Memory B cell (primary cell): ENCODE measurements at regions not wholly inside any gene's neighbourhood (a gene's known extent, or its start where the extent isn't known, plus 50 kb on each side); places are given as distances from the start of the nearest gene placed in this dataset.

Experiments used
- ATAC-seq: fragments of 150-1000 bp; cut with Tn5 transposase; 2 replicates; pipeline ENCODE4 v1.10.0; 2021; ENCODE audit warnings: low read depth, mild to moderate bottlenecking, moderate library complexity
- DNase-seq, 2 donors: peaks; one replicate each; pipeline ENCODE4 v3.0.0; 2022; ENCODE audit warnings: low spot score in 2 of 2
- H3K27ac Mint-ChIP-seq: one replicate; pipeline ENCODE4 v1.8.0; 2022; ENCODE audit warnings: mild to moderate bottlenecking, moderate library complexity, mixed read lengths
- H3K27me3 Mint-ChIP-seq: one replicate; pipeline ENCODE4 v1.8.0; 2022; ENCODE audit warnings: mixed read lengths
- H3K36me3 Mint-ChIP-seq: one replicate; pipeline ENCODE4 v1.8.0; 2022; ENCODE audit warnings: mild to moderate bottlenecking, mixed read lengths
- H3K4me1 Mint-ChIP-seq: one replicate; pipeline ENCODE4 v1.8.0; 2022; ENCODE audit warnings: mixed read lengths
- H3K4me3 Mint-ChIP-seq: one replicate; pipeline ENCODE4 v1.8.0; 2022; ENCODE audit warnings: mild to moderate bottlenecking, moderate library complexity, mixed read lengths
- H3K9me3 Mint-ChIP-seq: one replicate; pipeline ENCODE4 v1.8.0; 2022; ENCODE audit warnings: mixed read lengths

DNA sequence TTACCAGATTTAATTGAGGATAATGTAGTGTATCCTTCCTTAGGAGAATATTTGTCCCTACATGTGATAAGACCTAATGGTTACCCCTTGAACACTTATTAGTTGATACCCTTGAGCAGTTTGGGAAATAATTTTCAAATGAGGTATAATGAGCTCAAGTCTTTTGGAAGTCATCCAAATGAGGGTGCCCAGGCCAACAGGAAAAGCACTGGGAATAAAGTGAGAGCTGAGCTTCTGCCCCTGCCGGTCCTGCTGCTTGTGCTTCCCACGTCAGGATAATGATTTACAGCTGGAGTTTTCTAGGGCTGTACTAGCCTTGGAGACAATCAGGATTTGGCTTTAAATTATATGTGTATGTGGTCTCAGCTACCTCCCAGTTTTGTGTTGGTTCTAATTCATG is 178.8 kb upstream of the FRMD6 start:
- H3K4me3 Mint-ChIP-seq = no peak overlapping the region
- H3K36me3 Mint-ChIP-seq = no peaks in the 10 kb centered on the region
- ATAC-seq = no peak

DNA sequence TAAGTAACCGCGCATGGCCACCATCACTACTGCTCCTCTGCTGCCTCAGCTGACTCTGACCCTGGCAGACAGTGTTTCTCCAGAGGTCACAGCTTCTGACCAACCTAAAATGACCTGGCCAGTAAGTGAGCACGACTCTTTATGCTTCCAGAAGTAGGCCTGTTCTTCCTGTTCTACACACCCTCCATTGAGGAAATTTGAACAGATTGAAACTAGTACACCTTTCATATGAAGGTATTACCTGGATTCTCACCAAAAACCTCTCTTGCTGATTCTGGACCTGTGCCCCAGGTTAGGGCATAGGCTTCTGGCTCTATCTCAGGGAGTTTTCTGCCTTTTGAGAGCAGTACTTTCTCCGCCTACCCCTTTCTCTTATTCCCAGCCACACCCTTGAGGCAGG is 178.4 kb upstream of the FRMD6 start:
- no peak overlapping the region for H3K27ac Mint-ChIP-seq
- no peak for ATAC-seq
- no peaks in the 10 kb centered on the region for H3K9me3 Mint-ChIP-seq
- no peaks in the 10 kb centered on the region for H3K4me1 Mint-ChIP-seq
- H3K4me3 Mint-ChIP-seq = no peak overlapping the region
- no peak for DNase-seq
- H3K36me3 Mint-ChIP-seq = no peaks in the 10 kb centered on the region
- H3K27me3 Mint-ChIP-seq = peaks cover 9% of the 10 kb centered on the region

More for the DNA sequence above, 178.8 kb upstream of the FRMD6 start:
- Mint-ChIP-seq H3K27ac (no peak overlapping the region), H3K9me3 (no peaks in the 10 kb centered on the region), H3K27me3 (peaks cover 9% of the 10 kb centered on the region), H3K4me1 (no peaks in the 10 kb centered on the region)
- no peak for DNase-seq

DNA sequence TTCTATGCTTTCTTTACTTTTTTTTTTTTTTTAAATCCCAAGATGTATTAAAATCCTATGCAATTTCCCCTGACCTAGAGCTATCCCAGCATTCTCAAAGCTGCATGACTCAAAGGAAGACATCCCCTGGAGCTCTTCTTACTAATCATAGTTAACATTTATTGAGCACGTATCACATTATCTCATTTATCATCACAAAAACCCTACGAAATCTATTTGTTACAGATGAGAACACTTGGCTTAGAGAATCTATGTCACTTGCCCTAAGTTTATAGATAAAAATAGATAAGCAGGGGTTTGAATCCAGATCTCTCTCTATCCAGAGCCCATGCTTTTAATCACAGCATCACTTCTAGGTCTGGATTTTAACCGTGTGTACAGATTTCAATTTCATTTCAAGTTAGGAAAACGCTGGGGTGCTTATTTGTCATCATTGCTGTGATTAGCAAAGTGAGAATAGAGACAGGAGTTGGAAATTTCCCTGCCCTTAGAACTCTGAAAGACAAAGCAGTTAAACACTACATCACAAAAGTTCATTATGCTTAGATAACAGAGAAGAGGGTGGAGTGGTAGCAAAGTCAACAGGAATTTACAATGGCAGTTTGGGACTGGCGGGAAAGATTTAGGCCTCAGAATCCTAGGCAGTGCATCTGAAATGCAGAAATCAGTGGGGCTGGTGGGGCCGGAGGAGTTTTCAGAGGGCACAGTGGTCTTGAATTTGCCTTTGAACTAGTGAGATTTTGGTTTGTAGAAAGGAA is 177.7 kb upstream of the FRMD6 start:
- Mint-ChIP-seq H3K27me3 (peaks cover 9% of the 10 kb centered on the region), H3K9me3 (no peaks in the 10 kb centered on the region), H3K36me3 (no peaks in the 10 kb centered on the region), H3K4me3 (no peak overlapping the region), H3K27ac (no peak overlapping the region), H3K4me1 (no peaks in the 10 kb centered on the region)
- DNase-seq = no peak
- ATAC-seq = no peak

DNA sequence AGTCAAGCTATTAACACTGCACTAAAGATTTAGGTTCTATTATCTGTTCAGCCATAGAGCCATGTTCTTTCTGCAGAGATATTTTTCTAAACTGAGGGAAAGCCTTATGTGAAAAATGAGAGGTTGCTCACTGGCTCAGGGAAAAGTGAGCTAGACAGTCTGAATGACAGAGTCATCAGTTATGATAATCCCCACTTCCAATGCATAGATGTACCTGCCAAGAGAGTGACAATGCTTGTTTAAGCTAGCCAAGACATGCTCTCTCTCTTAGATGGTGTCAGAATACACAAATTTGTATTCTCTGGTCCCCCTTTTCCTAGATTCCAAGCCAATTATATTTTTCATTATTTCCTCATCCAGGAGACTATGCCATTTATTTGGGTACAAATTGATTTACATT is 176.9 kb upstream of the FRMD6 start:
- Mint-ChIP-seq H3K27ac (no peak overlapping the region), H3K9me3 (no peaks in the 10 kb centered on the region), H3K36me3 (no peaks in the 10 kb centered on the region), H3K4me3 (no peak overlapping the region), H3K4me1 (no peaks in the 10 kb centered on the region), H3K27me3 (peaks cover 9% of the 10 kb centered on the region)
- ATAC-seq (no peak), DNase-seq (no peak)

- H3K4me3 Mint-ChIP-seq = no peak overlapping the region
- no peaks in the 10 kb centered on the region for H3K4me1 Mint-ChIP-seq
- ATAC-seq = no peak
Observed at GRCh38 chr14:51478175-51478621, 173.5 kb upstream of the FRMD6 start.

DNA sequence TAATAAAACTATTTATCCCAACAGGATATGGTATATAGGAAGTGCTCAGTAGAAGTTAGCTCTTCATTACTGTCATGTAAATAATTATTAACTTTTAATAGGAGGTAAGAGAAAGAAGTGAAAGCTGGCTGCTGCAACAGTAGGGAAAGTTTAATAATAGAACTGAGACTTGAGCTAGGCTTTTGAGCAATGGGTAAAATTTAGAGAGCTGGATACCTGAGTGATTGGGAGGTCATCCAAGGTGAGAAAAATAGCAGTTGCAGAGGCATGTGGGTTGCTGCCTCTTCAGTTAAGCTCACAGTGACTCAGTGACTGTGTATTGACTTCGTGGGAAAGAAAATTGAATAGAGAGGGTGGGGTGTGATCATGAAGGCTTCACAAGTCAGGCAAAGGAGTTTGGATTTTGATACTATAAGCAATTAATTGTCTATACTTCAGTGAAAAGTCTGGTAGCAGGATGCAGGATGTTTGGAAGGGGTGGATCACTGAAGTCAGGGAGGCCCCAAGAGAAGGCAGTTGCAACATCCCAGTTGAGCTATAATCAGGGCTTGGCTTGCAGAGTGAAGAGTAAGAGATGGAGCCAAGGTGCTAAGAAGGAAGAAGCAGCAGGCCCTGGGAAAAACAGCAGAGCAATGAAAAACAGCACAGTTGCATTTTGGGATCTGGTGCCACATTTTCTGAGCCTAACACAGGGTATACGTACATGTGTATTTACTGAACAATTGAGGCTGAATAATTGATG is 172.0 kb upstream of the FRMD6 start:
- H3K4me3 Mint-ChIP-seq = no peak overlapping the region
- H3K9me3 Mint-ChIP-seq = peaks cover 2% of the 10 kb centered on the region
- H3K27me3 Mint-ChIP-seq = no peaks in the 10 kb centered on the region
- no peaks in the 10 kb centered on the region for H3K36me3 Mint-ChIP-seq
- DNase-seq (no peak), ATAC-seq (no peak)
- H3K4me1 Mint-ChIP-seq = no peaks in the 10 kb centered on the region
- no peak overlapping the region for H3K27ac Mint-ChIP-seq

More at GRCh38 chr14:51478175-51478621, 173.5 kb upstream of the FRMD6 start:
- no peaks in the 10 kb centered on the region for H3K36me3 Mint-ChIP-seq
- H3K27me3 Mint-ChIP-seq = peaks cover 8% of the 10 kb centered on the region
- H3K9me3 Mint-ChIP-seq = peaks cover 2% of the 10 kb centered on the region
- DNase-seq = no peak
- no peak overlapping the region for H3K27ac Mint-ChIP-seq

DNA sequence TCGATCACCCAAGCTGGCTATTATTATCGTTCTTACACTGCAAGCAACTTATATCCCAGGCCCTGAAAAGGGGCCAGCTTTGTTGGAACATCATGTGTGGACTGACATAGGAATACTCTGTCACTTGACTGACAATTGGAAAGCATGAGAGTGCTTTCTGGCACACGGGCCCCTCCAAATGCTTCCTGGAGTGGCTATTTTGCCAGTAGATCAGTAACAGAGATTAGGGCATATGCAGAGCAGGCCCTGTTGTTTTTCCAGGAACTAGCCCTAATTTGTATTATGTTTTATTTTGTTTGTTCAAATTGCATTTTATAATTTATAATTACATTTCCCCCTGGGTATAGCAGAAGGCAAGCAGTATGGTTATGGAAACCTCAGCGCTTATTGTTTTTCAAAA is 170.1 kb upstream of the FRMD6 start:
- H3K4me3 Mint-ChIP-seq = no peak overlapping the region
- no peak overlapping the region for H3K27ac Mint-ChIP-seq
- no peaks in the 10 kb centered on the region for H3K36me3 Mint-ChIP-seq
- no peaks in the 10 kb centered on the region for H3K27me3 Mint-ChIP-seq
- ATAC-seq (no peak), DNase-seq (no peak)
- H3K4me1 Mint-ChIP-seq = no peaks in the 10 kb centered on the region
- H3K9me3 Mint-ChIP-seq = peaks cover 2% of the 10 kb centered on the region

DNA sequence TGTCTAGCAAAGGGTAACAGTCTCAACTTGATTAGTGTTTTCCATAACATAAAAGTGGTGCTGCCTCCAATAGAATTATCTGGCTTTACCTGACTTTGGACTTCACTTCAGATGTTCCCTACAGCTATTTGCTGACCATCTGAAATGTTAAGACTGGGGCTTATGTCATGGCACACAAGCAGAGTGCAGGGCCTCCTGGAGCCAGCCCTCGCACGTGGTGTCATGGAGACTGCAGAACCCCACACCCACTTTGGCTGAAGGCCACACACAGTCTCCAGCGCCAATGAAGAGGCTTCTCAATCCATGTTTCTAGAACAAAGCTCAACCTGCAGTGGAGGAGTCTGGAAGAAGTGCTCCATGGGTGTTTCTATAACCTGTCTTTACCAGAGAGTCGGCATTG is 169.6 kb upstream of the FRMD6 start:
- Mint-ChIP-seq H3K4me1 (no peaks in the 10 kb centered on the region), H3K27ac (no peak overlapping the region), H3K4me3 (no peak overlapping the region), H3K9me3 (peaks cover 2% of the 10 kb centered on the region), H3K27me3 (no peaks in the 10 kb centered on the region), H3K36me3 (no peaks in the 10 kb centered on the region)
- DNase-seq = no peak
- ATAC-seq = no peak

DNA sequence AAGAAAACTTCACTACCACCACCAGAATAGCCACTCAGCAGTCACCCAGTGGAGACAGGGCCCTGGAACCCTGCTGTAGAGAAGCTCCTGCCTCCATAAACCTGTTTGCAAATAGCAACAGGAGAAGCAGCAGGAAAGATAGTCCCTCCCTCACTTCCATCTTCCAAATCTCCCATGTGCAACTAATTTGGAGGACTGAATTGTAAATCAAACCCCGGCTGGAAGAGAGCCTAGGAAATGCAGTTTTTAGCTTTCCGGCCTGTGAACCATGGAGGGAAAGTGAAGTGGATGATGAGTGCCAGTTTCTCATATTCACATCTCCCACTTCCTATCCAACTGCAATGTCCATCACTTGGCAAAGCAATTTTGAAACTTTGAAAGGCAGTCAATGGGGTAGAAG is 167.2 kb upstream of the FRMD6 start:
- Mint-ChIP-seq H3K36me3 (no peaks in the 10 kb centered on the region), H3K27ac (no peak overlapping the region), H3K27me3 (no peaks in the 10 kb centered on the region), H3K9me3 (peaks cover 2% of the 10 kb centered on the region), H3K4me1 (no peaks in the 10 kb centered on the region), H3K4me3 (no peak overlapping the region)
- no peak for DNase-seq
- no peak for ATAC-seq

- Mint-ChIP-seq H3K4me3 (no peak overlapping the region), H3K36me3 (no peaks in the 10 kb centered on the region), H3K27me3 (no peaks in the 10 kb centered on the region), H3K27ac (no peak overlapping the region), H3K9me3 (peaks cover 2% of the 10 kb centered on the region), H3K4me1 (no peaks in the 10 kb centered on the region)
- DNase-seq (no peak), ATAC-seq (no peak)
Observed at GRCh38 chr14:51485733-51486132, 166.0 kb upstream of the FRMD6 start.

- Mint-ChIP-seq H3K4me1 (no peaks in the 10 kb centered on the region), H3K4me3 (no peak overlapping the region), H3K27me3 (peaks cover 3% of the 10 kb centered on the region), H3K9me3 (peaks cover 2% of the 10 kb centered on the region), H3K27ac (no peak overlapping the region), H3K36me3 (no peaks in the 10 kb centered on the region)
- ATAC-seq (no peak), DNase-seq (no peak)
Observed at GRCh38 chr14:51487848-51488247, 163.9 kb upstream of the FRMD6 start.

DNA sequence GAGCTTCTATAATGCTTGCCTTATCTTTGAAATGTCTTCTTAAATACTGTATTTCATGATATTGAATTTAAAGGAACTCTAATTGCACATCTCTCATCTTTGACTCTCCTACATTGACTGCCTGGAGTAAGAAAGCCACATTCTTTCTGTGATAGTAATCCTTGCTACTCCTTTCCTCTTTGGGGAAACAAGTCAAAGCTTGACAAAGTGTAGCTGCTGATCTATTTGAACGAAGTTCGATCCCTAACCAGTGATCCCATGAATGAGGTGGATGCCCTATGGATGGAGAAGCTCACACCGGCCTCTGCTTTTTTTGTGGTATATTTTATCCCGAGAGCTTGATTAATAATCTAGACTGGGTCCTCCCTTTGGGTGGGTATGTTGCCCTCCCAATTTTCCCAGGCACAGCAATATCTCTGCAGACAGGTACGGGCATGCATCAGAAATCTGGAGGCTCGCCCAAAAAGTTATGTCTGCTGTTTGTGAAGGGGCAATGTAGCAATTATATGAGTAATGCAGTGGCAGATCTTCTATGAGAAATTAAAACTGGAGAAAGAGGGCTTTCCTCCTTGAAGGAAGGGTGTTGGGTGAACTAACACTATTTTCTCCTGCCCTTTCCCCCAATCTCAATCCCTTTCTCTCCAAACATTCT is 163.0 kb upstream of the FRMD6 start:
- Mint-ChIP-seq H3K27ac (no peak overlapping the region), H3K27me3 (peaks cover 5% of the 10 kb centered on the region), H3K36me3 (no peaks in the 10 kb centered on the region), H3K4me1 (no peaks in the 10 kb centered on the region), H3K9me3 (peaks cover 2% of the 10 kb centered on the region), H3K4me3 (no peak overlapping the region)
- DNase-seq (no peak), ATAC-seq (no peak)

DNA sequence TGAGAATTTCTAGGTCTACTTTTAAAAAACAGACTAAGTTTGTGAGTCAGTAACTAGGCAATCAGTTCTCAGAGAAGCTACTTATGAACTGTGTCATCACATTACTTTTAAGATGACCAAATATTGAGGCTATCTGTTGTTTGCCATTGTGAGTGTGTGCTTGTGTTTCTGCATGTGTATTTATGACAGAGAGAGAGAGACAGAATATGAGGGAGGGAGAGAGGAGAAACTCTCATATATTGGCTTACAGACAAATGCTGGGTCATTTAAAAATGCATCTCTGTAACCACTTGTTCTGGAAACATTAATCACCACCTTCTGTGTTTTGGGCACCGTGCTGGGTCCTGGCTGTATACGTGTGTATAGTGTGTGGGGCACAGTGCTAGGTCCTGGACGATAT is 161.5 kb upstream of the FRMD6 start:
- DNase-seq (no peak), ATAC-seq (no peak)
- Mint-ChIP-seq H3K4me3 (no peak overlapping the region), H3K4me1 (no peaks in the 10 kb centered on the region), H3K27me3 (peaks cover 5% of the 10 kb centered on the region), H3K27ac (no peak overlapping the region), H3K9me3 (peaks cover 2% of the 10 kb centered on the region), H3K36me3 (no peaks in the 10 kb centered on the region)

DNA sequence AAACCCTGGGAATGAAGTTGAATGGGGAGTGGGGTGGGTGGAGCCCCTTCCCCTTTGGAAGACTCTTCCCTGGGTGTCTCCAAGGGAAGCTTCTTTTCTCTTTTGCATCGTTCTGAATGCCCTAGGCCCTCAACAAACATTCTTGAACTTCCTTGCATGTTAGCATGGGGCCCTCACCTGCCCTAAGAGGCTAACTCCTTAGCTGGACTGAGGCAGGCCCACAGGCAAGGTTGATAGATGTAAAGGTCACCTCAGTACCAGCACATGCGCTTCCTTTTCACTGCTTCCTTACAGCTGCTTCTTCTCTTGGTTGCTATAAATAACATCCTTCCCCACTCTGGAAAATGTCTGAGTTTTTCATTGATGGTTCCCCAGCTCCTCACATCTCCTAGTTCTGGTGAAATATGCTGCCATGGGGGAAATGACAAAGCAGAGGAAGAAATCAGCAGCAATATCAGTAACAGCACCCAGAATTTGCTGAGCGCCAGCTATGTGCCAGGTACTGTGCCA is 160.6 kb upstream of the FRMD6 start:
- Mint-ChIP-seq H3K4me1 (no peaks in the 10 kb centered on the region), H3K36me3 (no peaks in the 10 kb centered on the region), H3K4me3 (no peak overlapping the region), H3K9me3 (peaks cover 3% of the 10 kb centered on the region), H3K27me3 (peaks cover 7% of the 10 kb centered on the region), H3K27ac (no peak overlapping the region)
- no peak for ATAC-seq
- no peak for DNase-seq
